ENCODE measurements at regions not wholly inside any gene's neighbourhood (a gene's known extent, or its start where the extent isn't known, plus 50 kb on each side); places are given as distances from the start of the nearest gene placed in this dataset.

DNA sequence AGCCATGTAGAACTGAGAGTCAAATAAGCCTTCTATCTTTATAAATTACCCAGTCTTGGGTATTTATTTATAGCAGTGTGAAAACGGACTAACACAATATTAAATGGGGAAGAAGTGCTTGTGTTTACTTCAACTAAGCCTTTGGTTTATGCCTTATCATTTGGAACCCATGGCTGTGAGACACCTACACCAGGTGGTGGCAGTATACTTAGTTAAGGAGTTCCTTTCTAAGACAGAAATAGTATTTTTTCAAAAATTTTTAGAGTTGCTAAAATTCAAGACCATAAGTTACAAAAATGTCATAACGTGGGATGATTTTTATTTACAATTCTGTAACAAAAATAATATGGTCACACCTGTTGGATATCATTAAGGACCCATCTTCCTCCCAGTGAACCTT lies 354.5 kb upstream of the SOX14 start:
- Histone ChIP-seq H3K9me3 (ENCODE audit: control insufficient read depth, low read depth, low read length) (no peaks in the 10 kb centered on the region), H3K27me3 (ENCODE audit: control insufficient read depth, insufficient read depth, low read length) (no peaks in the 10 kb centered on the region), H3K4me3 (ENCODE audit: low read length) (no peak overlapping the region), H3K27ac (ENCODE audit: low read length) (no peak overlapping the region), H3K4me1 (ENCODE audit: control insufficient read depth, insufficient read depth, low read length) (no peaks in the 10 kb centered on the region), H3K36me3 (ENCODE audit: control insufficient read depth, insufficient read depth, low read length) (no peaks in the 10 kb centered on the region)
- DNase-seq = no peak
- 33% methylated on average over 1 of the region's 2 CpGs for WGBS (ENCODE audit: insufficient coverage, low lambda C conversion rate)

DNA sequence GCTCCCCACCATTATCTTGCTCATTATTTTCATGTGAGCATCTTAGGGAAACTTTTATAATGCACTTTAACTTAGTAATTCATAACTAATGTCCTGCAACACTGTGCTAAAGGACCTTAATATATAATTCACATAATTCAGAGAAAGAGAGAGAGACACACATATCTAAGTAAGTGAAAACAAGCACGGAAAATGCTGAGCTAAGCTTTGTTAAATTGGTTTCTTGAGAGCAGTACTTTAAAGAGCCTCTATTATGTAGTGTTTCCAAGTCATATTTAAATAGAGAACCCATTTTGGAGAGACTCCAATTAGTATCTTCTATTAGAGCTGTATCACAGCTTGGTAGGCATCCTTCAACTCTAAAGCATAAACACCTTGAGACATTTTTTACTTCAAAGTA lies 354.1 kb upstream of the SOX14 start:
- H3K36me3 ChIP-seq (ENCODE audit: control insufficient read depth, insufficient read depth, low read length) = no peaks in the 10 kb centered on the region
- no peak overlapping the region for H3K4me3 ChIP-seq (ENCODE audit: low read length)
- no peaks in the 10 kb centered on the region for H3K4me1 ChIP-seq (ENCODE audit: control insufficient read depth, insufficient read depth, low read length)
- no peaks in the 10 kb centered on the region for H3K27me3 ChIP-seq (ENCODE audit: control insufficient read depth, insufficient read depth, low read length)
- no peaks in the 10 kb centered on the region for H3K9me3 ChIP-seq (ENCODE audit: control insufficient read depth, low read depth, low read length)
- WGBS (ENCODE audit: insufficient coverage, low lambda C conversion rate) = 100% methylated on average over 1 of the region's 1 CpG
- no peak for DNase-seq
- no peak overlapping the region for H3K27ac ChIP-seq (ENCODE audit: low read length)

DNA sequence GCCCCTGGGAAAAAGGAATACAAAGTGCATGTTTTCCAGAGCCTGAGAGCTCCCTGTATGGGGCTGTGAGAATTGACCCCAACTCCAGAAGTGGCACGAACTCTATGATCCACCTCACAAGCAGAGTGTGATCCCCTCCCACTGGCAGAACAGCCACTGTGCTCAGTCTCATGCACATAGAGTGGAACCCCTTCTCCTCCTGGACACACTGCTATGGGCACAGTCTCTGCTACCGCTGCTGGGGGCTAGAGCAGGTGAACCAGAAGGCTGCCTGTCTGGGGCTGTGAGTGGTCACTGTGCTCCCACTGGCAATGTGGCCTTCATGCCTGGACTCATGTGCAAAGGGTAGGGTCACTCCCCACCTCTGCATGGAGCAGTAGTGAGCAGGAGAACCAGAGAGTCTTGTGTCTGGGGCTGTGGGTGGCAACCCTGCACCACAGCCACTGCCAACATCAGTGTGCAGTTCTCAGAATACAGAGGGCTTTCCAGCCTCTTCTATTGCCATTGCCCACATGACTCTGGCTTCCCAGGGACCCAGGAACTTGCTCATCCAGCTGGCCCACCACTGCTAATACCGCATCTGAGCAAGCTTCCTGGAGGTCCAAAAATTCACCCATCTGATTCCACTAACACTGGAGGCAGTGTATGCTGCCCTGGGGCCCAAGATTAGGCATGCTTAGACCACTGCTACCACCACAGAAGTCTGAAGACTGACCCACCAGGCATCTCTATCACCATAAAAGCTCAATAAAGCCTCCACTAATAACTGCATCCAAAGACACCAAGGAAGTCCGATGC lies 343.7 kb upstream of the SOX14 start:
- no peaks in the 10 kb centered on the region for H3K27me3 ChIP-seq (ENCODE audit: control insufficient read depth, insufficient read depth, low read length)
- no peaks in the 10 kb centered on the region for H3K36me3 ChIP-seq (ENCODE audit: control insufficient read depth, insufficient read depth, low read length)
- no peaks in the 10 kb centered on the region for H3K4me1 ChIP-seq (ENCODE audit: control insufficient read depth, insufficient read depth, low read length)
- no peak for DNase-seq
- H3K27ac ChIP-seq (ENCODE audit: low read length) = no peak overlapping the region
- H3K9me3 ChIP-seq (ENCODE audit: control insufficient read depth, low read depth, low read length) = peaks cover 8% of the 10 kb centered on the region
- no peak overlapping the region for H3K4me3 ChIP-seq (ENCODE audit: low read length)
- no CpG with 5 or more reads among the region's 4 CpGs for WGBS (ENCODE audit: insufficient coverage, low lambda C conversion rate)

DNA sequence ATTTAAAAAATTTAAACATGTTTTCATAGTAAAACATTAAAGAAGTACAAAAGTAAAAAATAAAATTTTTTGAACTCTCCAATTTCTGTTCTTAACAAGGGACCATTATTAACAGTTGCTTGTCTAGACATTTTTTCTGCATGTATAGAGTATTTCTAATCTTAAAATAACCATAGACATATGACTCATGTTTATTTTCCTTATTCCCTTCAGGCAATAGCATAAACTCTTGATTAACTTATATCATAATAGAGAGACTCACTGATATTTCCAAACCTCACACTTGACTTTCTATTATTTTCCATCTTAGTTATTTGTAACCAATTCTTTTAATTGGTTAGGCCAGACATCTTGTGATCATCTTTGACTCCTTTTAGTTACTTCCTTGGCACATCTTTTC lies 325.6 kb upstream of the SOX14 start:
- DNase-seq = no peak
- no peaks in the 10 kb centered on the region for H3K36me3 ChIP-seq (ENCODE audit: control insufficient read depth, insufficient read depth, low read length)
- no peaks in the 10 kb centered on the region for H3K27me3 ChIP-seq (ENCODE audit: control insufficient read depth, insufficient read depth, low read length)
- H3K4me1 ChIP-seq (ENCODE audit: control insufficient read depth, insufficient read depth, low read length) = no peaks in the 10 kb centered on the region
- H3K9me3 ChIP-seq (ENCODE audit: control insufficient read depth, low read depth, low read length) = no peaks in the 10 kb centered on the region
- no peak overlapping the region for H3K27ac ChIP-seq (ENCODE audit: low read length)
- no peak overlapping the region for H3K4me3 ChIP-seq (ENCODE audit: low read length)

DNA sequence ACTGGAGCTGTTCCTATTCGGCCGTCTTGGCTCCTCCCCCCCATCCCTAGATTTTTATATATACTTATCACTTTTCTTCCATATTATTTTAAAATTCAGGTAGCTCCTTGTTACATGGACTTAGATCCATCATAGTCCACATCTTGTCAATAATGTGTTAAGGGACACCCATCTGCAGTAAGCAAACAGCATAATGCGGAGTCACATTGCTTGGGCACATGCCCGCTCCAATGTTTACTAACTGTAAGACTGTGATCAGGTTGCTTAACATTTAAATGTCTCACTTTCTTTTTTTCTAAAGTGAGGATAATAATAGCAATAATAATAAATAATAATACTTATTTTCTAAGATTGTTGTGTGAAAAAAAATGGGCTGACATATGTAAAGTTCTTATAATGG lies 303.2 kb upstream of the SOX14 start:
- Histone ChIP-seq H3K9me3 (ENCODE audit: control insufficient read depth, low read depth, low read length) (no peaks in the 10 kb centered on the region), H3K27ac (ENCODE audit: low read length) (no peak overlapping the region), H3K4me3 (ENCODE audit: low read length) (no peak overlapping the region), H3K4me1 (ENCODE audit: control insufficient read depth, insufficient read depth, low read length) (no peaks in the 10 kb centered on the region), H3K36me3 (ENCODE audit: control insufficient read depth, insufficient read depth, low read length) (no peaks in the 10 kb centered on the region), H3K27me3 (ENCODE audit: control insufficient read depth, insufficient read depth, low read length) (no peaks in the 10 kb centered on the region)
- no peak for DNase-seq
- WGBS (ENCODE audit: insufficient coverage, low lambda C conversion rate) = 100% methylated on average over 3 of the region's 4 CpGs

DNA sequence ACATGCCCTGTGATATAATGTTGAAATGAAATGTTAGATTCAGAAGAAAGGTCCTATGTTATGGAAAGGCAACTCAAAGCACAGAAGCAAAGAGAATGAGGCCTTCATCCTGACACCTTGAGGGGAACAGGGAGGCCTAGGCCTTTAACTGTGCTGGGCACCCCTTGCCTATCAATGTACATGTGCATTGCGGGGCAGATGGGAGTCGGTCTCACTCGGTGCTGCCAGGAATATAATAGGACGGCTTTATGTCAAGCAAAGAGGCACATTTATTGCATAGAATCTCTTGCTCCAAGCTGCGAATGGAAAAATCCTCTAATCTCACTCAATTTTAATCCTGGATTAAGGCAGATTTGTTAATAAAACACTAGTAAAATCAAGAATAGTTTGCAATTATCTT lies 301.0 kb upstream of the SOX14 start:
- Histone ChIP-seq H3K27me3 (ENCODE audit: control insufficient read depth, insufficient read depth, low read length) (no peaks in the 10 kb centered on the region), H3K36me3 (ENCODE audit: control insufficient read depth, insufficient read depth, low read length) (no peaks in the 10 kb centered on the region), H3K9me3 (ENCODE audit: control insufficient read depth, low read depth, low read length) (no peaks in the 10 kb centered on the region), H3K4me3 (ENCODE audit: low read length) (no peak overlapping the region), H3K27ac (ENCODE audit: low read length) (no peak overlapping the region), H3K4me1 (ENCODE audit: control insufficient read depth, insufficient read depth, low read length) (no peaks in the 10 kb centered on the region)
- WGBS (ENCODE audit: insufficient coverage, low lambda C conversion rate) = no CpG with 5 or more reads among the region's 5 CpGs
- DNase-seq = no peak

DNA sequence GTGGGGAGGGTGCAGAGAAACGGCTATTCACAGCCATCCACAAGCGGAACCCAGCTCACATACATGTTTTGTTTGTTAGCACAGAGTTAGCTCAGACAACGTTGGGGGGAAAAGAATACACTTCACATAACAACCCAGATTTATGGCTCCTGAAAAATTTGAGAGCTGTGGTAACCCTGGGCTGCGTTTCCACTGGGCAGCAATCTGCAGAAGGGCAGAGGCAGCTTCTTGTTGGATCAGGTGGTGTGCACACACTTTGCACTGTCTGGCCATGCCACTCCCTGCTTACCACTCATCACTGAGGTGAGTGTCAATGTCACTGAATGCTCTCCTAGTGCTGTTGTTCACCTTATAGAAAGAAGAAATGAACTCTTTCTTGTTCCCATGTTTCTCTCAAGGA lies 299.8 kb upstream of the SOX14 start:
- Histone ChIP-seq H3K36me3 (ENCODE audit: control insufficient read depth, insufficient read depth, low read length) (no peaks in the 10 kb centered on the region), H3K4me1 (ENCODE audit: control insufficient read depth, insufficient read depth, low read length) (no peaks in the 10 kb centered on the region), H3K4me3 (ENCODE audit: low read length) (no peak overlapping the region), H3K9me3 (ENCODE audit: control insufficient read depth, low read depth, low read length) (no peaks in the 10 kb centered on the region), H3K27me3 (ENCODE audit: control insufficient read depth, insufficient read depth, low read length) (no peaks in the 10 kb centered on the region), H3K27ac (ENCODE audit: low read length) (no peak overlapping the region)
- no CpG with 5 or more reads among the region's 4 CpGs for WGBS (ENCODE audit: insufficient coverage, low lambda C conversion rate)
- no peak for DNase-seq

DNA sequence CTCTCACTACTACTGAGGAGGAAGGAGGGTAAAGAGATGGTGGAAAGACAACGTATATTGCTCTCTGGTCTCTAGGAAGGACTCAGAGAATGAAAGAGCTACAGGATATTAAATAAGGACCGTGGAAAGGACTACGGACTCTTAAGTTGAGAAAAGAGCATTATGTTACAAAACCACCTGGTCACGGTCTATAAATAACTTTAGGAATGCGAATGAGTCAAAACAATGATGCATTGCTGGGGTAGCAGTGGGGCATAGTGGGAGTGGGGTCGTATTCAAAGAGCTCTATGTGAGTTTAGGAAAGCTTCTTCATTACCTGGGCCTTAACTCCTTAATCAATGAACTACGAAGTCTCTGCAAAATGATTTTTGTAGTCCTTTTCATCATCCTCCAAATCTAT lies 295.7 kb upstream of the SOX14 start:
- DNase-seq = no peak

DNA sequence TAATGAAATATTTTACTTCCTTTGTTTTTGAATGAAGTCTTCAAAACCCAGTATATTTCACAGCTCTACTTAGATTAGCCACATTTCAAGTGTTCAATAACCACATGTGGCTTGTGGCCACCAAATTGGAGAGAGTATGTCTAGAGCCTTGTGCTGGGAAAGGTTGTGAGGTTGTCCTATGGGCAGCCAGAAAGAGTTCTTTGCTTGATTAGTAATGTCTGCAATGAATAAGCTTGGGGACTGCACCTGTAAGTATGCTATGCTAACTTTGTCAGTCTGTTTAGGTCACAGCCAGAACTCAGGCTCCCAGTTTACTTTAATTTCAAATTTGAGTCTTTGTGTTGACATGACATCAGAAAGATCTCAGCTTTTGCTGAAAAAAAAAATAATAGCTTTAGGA lies 294.9 kb upstream of the SOX14 start:
- Histone ChIP-seq H3K27ac (ENCODE audit: low read length) (no peak overlapping the region), H3K9me3 (ENCODE audit: control insufficient read depth, low read depth, low read length) (no peaks in the 10 kb centered on the region), H3K27me3 (ENCODE audit: control insufficient read depth, insufficient read depth, low read length) (no peaks in the 10 kb centered on the region), H3K4me1 (ENCODE audit: control insufficient read depth, insufficient read depth, low read length) (no peaks in the 10 kb centered on the region), H3K4me3 (ENCODE audit: low read length) (no peak overlapping the region), H3K36me3 (ENCODE audit: control insufficient read depth, insufficient read depth, low read length) (no peaks in the 10 kb centered on the region)
- no peak for DNase-seq

More for the DNA sequence above, 295.7 kb upstream of the SOX14 start:
- Histone ChIP-seq H3K27ac (ENCODE audit: low read length) (no peak overlapping the region), H3K9me3 (ENCODE audit: control insufficient read depth, low read depth, low read length) (no peaks in the 10 kb centered on the region), H3K36me3 (ENCODE audit: control insufficient read depth, insufficient read depth, low read length) (no peaks in the 10 kb centered on the region), H3K4me1 (ENCODE audit: control insufficient read depth, insufficient read depth, low read length) (no peaks in the 10 kb centered on the region), H3K27me3 (ENCODE audit: control insufficient read depth, insufficient read depth, low read length) (no peaks in the 10 kb centered on the region), H3K4me3 (ENCODE audit: low read length) (no peak overlapping the region)
- 61% methylated on average over 5 of the region's 7 CpGs for WGBS (ENCODE audit: insufficient coverage, low lambda C conversion rate)

DNA sequence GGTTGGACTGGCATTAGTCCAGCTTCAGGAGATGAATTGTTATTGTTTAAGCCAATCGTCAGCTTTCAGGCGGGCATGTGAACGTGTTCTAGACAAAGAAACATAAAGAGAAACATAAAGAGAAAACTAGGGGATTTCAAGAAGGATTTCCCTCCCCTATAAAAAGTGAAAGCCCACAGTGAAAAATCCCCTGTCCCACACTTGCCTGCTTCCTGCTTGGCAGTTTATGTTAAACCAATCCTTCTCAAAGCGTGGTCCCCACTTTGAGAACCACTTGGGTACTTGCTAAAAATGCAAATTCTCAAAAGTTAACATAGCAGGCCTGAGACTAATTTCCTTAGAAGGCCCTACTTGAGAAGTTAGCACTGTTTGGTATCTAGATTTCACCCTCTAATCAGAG lies 293.0 kb upstream of the SOX14 start:
- WGBS (ENCODE audit: insufficient coverage, low lambda C conversion rate) = 80% methylated on average over 2 of the region's 4 CpGs
- H3K27ac ChIP-seq (ENCODE audit: low read length) = no peak overlapping the region

DNA sequence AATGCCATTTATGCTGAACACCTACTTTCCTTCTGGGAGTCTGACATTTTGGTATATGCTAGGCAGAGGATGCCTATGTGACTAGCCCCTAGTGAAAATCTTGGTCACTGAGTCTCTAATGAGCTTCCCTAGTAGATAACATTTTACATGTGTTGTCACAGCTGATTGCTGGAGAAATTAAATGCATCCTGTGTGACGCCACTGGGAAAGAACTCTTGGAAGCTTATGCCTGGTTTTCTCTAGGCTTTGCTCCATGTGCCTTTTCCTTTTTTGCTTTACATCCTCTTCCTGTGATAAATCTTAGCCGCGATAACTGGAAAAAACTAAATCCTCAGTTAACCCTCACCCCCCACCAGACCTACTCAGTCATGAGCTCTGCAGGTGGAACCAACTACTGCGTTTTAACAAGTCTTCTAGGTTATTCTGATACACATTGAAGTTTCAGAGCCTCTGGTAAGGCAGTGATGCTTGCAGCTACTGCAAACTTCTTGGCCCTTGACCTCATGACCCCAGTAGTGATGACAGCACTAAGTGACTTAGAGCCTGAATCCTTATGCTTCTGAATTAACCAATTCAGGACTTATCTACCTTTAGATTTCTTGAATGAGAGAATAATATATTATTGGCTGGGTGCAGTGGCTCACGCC lies 292.4 kb upstream of the SOX14 start:
- no peaks in the 10 kb centered on the region for H3K4me1 ChIP-seq (ENCODE audit: control insufficient read depth, insufficient read depth, low read length)
- DNase-seq = no peak
- WGBS (ENCODE audit: insufficient coverage, low lambda C conversion rate) = 73% methylated on average over 3 of the region's 5 CpGs

More for the DNA sequence above, 293.0 kb upstream of the SOX14 start:
- Histone ChIP-seq H3K9me3 (ENCODE audit: control insufficient read depth, low read depth, low read length) (no peaks in the 10 kb centered on the region), H3K36me3 (ENCODE audit: control insufficient read depth, insufficient read depth, low read length) (no peaks in the 10 kb centered on the region), H3K4me1 (ENCODE audit: control insufficient read depth, insufficient read depth, low read length) (no peaks in the 10 kb centered on the region), H3K4me3 (ENCODE audit: low read length) (no peak overlapping the region), H3K27me3 (ENCODE audit: control insufficient read depth, insufficient read depth, low read length) (no peaks in the 10 kb centered on the region)
- DNase-seq = no peak

More for the DNA sequence above, 292.4 kb upstream of the SOX14 start:
- Histone ChIP-seq H3K36me3 (ENCODE audit: control insufficient read depth, insufficient read depth, low read length) (no peaks in the 10 kb centered on the region), H3K27me3 (ENCODE audit: control insufficient read depth, insufficient read depth, low read length) (no peaks in the 10 kb centered on the region), H3K27ac (ENCODE audit: low read length) (no peak overlapping the region), H3K9me3 (ENCODE audit: control insufficient read depth, low read depth, low read length) (no peaks in the 10 kb centered on the region), H3K4me3 (ENCODE audit: low read length) (no peak overlapping the region)

Measured in large intestine (tissue), 3 donors.